Fibroblast of the aortic adventitia (primary cell): ENCODE measurements at regions not wholly inside any gene's neighbourhood (a gene's known extent, or its start where the extent isn't known, plus 50 kb on each side); places are given as distances from the start of the nearest gene placed in this dataset.

Source experiments
- DNase-seq: peaks from one replicate; pipeline ENCODE4 v3.0.0-alpha.2; 2010; ENCODE audit warnings: low read depth
- H3K4me3 ChIP-seq: 2 replicates; pipeline ENCODE4 v1.5.1; 2011; ENCODE audit warnings: low read depth, mild to moderate bottlenecking, control low read depth, low read length, moderate library complexity
- CTCF ChIP-seq: IDR thresholded peaks from 2 replicates; pipeline ENCODE4 v1.5.1; 2011; ENCODE audit warnings: mild to moderate bottlenecking, low read length, control low read depth, inconsistent platforms; ENCODE audit not compliant: insufficient read depth

GRCh38 chr1:222251847-222252246 is 296.1 kb downstream of the HHIPL2 start:
- no peak for DNase-seq
- TF ChIP-seq CTCF: no peak
- H3K4me3 ChIP-seq: no peak overlapping the region

- no peak for TF ChIP-seq CTCF
- no peak for DNase-seq
- no peak overlapping the region for H3K4me3 ChIP-seq
Measured at GRCh38 chr1:222250376-222250775, 297.5 kb downstream of the HHIPL2 start.

- no peak for DNase-seq
- H3K4me3 ChIP-seq: no peak overlapping the region
- TF ChIP-seq CTCF: no peak
Measured at GRCh38 chr1:222247811-222248310, 300.0 kb downstream of the HHIPL2 start.

GRCh38 chr1:222247081-222247480 is 300.8 kb downstream of the HHIPL2 start:
- no peak for TF ChIP-seq CTCF
- no peak overlapping the region for H3K4me3 ChIP-seq
- no peak for DNase-seq

GRCh38 chr1:222243902-222244301 is 304.0 kb downstream of the HHIPL2 start:
- no peak for TF ChIP-seq CTCF
- DNase-seq: no peak
- no peak overlapping the region for H3K4me3 ChIP-seq

GRCh38 chr1:222242492-222242891 is 305.4 kb downstream of the HHIPL2 start:
- H3K4me3 ChIP-seq: no peak overlapping the region
- TF ChIP-seq CTCF: no peak
- DNase-seq: no peak

- DNase-seq: no peak
- TF ChIP-seq CTCF: no peak
- no peak overlapping the region for H3K4me3 ChIP-seq
Measured at GRCh38 chr1:222241410-222241809, 306.5 kb downstream of the HHIPL2 start.
